ENCODE measurements at regions not wholly inside any gene's neighbourhood (a gene's known extent, or its start where the extent isn't known, plus 50 kb on each side); places are given as distances from the start of the nearest gene placed in this dataset.
"Not testable (repeated sequence)": the region's sequence is repeated elsewhere in the genome, so short reads cannot be mapped to it uniquely, and the experiment has no call there.

DNA sequence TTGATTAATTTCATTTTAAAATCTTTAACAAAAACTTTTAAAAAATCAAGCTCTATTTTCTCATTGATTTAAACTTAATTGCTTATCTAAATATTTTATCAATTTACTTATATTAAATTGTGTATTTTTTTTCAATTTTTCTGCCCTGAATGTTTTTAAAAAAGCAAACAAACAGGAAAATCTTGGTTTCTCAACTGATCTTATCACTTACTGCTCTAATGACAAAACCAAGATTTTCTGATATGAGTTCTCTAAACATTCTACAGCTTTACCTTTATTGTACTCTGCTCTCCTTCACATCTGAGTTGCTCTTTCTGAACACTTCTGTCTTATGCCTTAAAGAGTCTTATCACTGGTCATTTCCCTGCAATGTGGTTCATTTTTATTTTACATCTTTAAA is 587.8 kb upstream of the BCHE start:
- no peak for DNase-seq
- Histone ChIP-seq H3K9me3 (replicated peaks) (peaks cover 25% of the 10 kb centered on the region), H3K27ac (replicated peaks) (no peak overlapping the region), H3K36me3 (no peaks in the 10 kb centered on the region), H3K4me3 (no peak overlapping the region), H3K27me3 (ENCODE audit: low read depth) (no peaks in the 10 kb centered on the region), H3K4me1 (no peaks in the 10 kb centered on the region)
- intact Hi-C loops (cut with micrococcal nuclease), result no loop called here
- TF ChIP-seq, protein P1, sequence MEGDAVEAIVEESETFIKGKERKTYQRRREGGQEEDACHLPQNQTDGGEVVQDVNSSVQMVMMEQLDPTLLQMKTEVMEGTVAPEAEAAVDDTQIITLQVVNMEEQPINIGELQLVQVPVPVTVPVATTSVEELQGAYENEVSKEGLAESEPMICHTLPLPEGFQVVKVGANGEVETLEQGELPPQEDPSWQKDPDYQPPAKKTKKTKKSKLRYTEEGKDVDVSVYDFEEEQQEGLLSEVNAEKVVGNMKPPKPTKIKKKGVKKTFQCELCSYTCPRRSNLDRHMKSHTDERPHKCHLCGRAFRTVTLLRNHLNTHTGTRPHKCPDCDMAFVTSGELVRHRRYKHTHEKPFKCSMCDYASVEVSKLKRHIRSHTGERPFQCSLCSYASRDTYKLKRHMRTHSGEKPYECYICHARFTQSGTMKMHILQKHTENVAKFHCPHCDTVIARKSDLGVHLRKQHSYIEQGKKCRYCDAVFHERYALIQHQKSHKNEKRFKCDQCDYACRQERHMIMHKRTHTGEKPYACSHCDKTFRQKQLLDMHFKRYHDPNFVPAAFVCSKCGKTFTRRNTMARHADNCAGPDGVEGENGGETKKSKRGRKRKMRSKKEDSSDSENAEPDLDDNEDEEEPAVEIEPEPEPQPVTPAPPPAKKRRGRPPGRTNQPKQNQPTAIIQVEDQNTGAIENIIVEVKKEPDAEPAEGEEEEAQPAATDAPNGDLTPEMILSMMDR (IDR thresholded peaks at IDR 0.05; ENCODE audit: borderline replicate concordance), result no peak

- H3K27me3 ChIP-seq (ENCODE audit: low read depth); H3K27ac ChIP-seq (replicated peaks); H3K4me1 ChIP-seq; H3K4me3 ChIP-seq; intact Hi-C loops (cut with micrococcal nuclease); H3K36me3 ChIP-seq; DNase-seq: not testable (repeated sequence)
- H3K9me3 ChIP-seq (replicated peaks), result peaks cover 35% of the 10 kb centered on the region
These were observed 586.7 kb upstream of the BCHE start for GRCh38 chr3:166423824-166424513.

DNA sequence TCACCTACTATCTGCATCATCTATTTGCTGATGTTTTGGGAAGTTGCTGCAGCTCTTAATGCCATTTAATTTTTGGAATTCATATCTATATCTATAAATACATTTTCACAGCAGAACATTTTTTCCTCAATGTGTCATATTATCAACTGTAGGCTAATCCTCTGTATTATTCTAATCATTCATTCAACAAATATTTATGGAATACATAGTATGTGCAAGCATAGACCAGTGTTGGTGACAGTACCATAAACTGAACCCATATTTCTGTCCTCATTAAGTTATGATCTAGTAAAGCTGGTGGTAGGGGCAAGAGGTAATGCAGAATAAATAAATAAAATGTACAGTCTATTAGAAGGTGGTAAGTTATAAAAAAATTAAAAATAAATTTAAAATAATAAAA is 585.3 kb upstream of the BCHE start:
- Histone ChIP-seq H3K9me3 (replicated peaks) (peaks cover 37% of the 10 kb centered on the region), H3K27ac (replicated peaks) (no peak overlapping the region), H3K36me3 (no peaks in the 10 kb centered on the region), H3K27me3 (ENCODE audit: low read depth) (no peaks in the 10 kb centered on the region), H3K4me3 (no peak overlapping the region), H3K4me1 (no peaks in the 10 kb centered on the region)
- TF ChIP-seq, protein P1 (IDR thresholded peaks at IDR 0.05; ENCODE audit: borderline replicate concordance), result no peak
- intact Hi-C loops (cut with micrococcal nuclease), result no loop called here
- no peak for DNase-seq

- no peaks in the 10 kb centered on the region for H3K27me3 ChIP-seq (ENCODE audit: low read depth)
- intact Hi-C loops (cut with micrococcal nuclease), result no loop called here
- H3K9me3 ChIP-seq (replicated peaks), result peaks cover 31% of the 10 kb centered on the region
- TF ChIP-seq, protein P1 (IDR thresholded peaks at IDR 0.05; ENCODE audit: borderline replicate concordance), result no peak
- no peak overlapping the region for H3K27ac ChIP-seq (replicated peaks)
- no peak overlapping the region for H3K4me3 ChIP-seq
- H3K4me1 ChIP-seq, result no peaks in the 10 kb centered on the region
- no peak for DNase-seq
- H3K36me3 ChIP-seq, result no peaks in the 10 kb centered on the region
These were observed 582.8 kb upstream of the BCHE start for GRCh38 chr3:166420071-166420470.

DNA sequence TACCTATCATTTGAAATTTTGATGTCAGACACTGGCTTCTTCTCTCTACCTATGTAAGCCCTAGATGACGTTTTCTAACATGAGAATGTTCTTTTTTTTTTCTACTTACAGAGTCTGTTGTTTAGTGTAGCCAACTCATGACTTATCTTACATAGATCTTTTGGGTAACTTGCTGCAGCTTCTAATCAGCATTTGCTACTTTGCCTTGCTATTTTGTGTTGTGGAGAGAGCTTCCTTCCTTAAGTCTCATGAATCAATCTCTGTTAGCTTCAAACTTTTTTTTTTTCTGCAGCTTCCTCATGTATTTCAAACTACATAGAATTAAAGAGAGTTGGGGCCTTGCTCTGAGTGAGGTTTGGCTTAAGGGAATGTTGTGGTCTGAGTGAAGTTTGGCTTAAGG is 568.7 kb upstream of the BCHE start:
- TF ChIP-seq, protein P1 (IDR thresholded peaks at IDR 0.05; ENCODE audit: borderline replicate concordance), result no peak
- H3K36me3 ChIP-seq, result no peaks in the 10 kb centered on the region
- intact Hi-C loops (cut with micrococcal nuclease), result no loop called here
- no peak overlapping the region for H3K4me3 ChIP-seq
- H3K9me3 ChIP-seq (replicated peaks), result no peaks in the 10 kb centered on the region
- no peaks in the 10 kb centered on the region for H3K4me1 ChIP-seq
- no peak overlapping the region for H3K27ac ChIP-seq (replicated peaks)
- DNase-seq, result no peak
- H3K27me3 ChIP-seq (ENCODE audit: low read depth), result no peaks in the 10 kb centered on the region

DNA sequence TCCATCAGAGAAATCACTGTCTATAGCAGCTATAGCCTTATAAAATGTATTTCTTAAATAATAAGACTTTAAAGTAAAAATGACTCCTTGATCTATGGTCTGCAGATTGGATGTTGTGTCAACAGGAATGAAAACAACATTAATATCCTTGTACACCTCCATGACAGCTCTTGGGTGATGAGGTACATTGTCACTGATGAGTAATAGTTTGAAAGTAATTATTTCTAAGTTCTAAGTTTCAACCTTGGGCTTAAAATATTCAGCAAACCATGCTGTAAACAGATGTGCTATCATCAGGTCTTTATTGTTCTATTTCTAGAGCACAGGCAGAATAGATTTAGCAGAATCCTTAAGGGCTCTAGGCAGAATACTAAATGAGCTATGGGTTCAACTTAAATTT is 568.2 kb upstream of the BCHE start:
- Histone ChIP-seq H3K27ac (replicated peaks) (no peak overlapping the region), H3K4me3 (no peak overlapping the region), H3K27me3 (ENCODE audit: low read depth) (no peaks in the 10 kb centered on the region), H3K4me1 (no peaks in the 10 kb centered on the region), H3K36me3 (no peaks in the 10 kb centered on the region), H3K9me3 (replicated peaks) (no peaks in the 10 kb centered on the region)
- TF ChIP-seq, protein P1 (IDR thresholded peaks at IDR 0.05; ENCODE audit: borderline replicate concordance), result no peak
- intact Hi-C loops (cut with micrococcal nuclease), result no loop called here
- DNase-seq, result no peak

Measured in left ventricle myocardium inferior (tissue), 1 donor.